ENCODE measurements at regions not wholly inside any gene's neighbourhood (a gene's known extent, or its start where the extent isn't known, plus 50 kb on each side); places are given as distances from the start of the nearest gene placed in this dataset.

DNA sequence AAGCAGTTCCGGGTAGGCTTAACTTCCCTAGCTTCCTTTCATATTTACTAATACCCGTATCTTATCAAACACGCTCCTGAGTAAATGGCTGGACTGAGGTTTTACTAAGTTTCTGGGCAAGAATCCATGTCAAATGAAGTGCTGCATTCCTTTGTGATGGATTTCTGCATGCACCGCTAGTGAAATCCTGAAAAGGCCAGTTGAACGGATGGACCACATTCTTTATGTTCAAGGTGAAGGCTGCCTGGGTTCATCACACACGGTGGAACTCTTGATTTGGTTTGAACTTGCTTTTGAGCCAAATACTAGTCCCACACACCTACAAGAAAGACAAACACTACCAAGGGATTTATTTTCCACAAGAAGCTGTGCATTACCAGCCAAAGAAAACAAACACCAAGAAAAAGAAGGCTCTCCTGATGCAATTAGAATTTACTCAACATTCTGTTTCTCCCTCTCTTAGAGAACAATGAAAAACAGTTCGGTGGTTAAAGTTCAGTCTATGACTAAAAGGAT lies 255.0 kb upstream of the SEMA3C start:
- TF ChIP-seq, protein P1, sequence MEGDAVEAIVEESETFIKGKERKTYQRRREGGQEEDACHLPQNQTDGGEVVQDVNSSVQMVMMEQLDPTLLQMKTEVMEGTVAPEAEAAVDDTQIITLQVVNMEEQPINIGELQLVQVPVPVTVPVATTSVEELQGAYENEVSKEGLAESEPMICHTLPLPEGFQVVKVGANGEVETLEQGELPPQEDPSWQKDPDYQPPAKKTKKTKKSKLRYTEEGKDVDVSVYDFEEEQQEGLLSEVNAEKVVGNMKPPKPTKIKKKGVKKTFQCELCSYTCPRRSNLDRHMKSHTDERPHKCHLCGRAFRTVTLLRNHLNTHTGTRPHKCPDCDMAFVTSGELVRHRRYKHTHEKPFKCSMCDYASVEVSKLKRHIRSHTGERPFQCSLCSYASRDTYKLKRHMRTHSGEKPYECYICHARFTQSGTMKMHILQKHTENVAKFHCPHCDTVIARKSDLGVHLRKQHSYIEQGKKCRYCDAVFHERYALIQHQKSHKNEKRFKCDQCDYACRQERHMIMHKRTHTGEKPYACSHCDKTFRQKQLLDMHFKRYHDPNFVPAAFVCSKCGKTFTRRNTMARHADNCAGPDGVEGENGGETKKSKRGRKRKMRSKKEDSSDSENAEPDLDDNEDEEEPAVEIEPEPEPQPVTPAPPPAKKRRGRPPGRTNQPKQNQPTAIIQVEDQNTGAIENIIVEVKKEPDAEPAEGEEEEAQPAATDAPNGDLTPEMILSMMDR (IDR thresholded peaks at IDR 0.05) = no peak
- no peak for TF ChIP-seq POLR2A (IDR thresholded peaks at IDR 0.05; ENCODE audit: low read depth)

All from esophagus muscularis mucosa (tissue), 3 donors.